ENCODE measurements at regions not wholly inside any gene's neighbourhood (a gene's known extent, or its start where the extent isn't known, plus 50 kb on each side); places are given as distances from the start of the nearest gene placed in this dataset.
A peak's percentile ranks its signal among the peaks of the same experiment; 100 is the strongest.

- H3K36me3 Mint-ChIP-seq (ENCODE audit: low read depth): no peaks in the 10 kb centered on the region
- H3K27me3 Mint-ChIP-seq (ENCODE audit: low read depth): no peaks in the 10 kb centered on the region
- DNase-seq (ENCODE audit: low read depth, low spot score): no peak
- TF ChIP-seq, protein P1, sequence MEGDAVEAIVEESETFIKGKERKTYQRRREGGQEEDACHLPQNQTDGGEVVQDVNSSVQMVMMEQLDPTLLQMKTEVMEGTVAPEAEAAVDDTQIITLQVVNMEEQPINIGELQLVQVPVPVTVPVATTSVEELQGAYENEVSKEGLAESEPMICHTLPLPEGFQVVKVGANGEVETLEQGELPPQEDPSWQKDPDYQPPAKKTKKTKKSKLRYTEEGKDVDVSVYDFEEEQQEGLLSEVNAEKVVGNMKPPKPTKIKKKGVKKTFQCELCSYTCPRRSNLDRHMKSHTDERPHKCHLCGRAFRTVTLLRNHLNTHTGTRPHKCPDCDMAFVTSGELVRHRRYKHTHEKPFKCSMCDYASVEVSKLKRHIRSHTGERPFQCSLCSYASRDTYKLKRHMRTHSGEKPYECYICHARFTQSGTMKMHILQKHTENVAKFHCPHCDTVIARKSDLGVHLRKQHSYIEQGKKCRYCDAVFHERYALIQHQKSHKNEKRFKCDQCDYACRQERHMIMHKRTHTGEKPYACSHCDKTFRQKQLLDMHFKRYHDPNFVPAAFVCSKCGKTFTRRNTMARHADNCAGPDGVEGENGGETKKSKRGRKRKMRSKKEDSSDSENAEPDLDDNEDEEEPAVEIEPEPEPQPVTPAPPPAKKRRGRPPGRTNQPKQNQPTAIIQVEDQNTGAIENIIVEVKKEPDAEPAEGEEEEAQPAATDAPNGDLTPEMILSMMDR (conservative IDR thresholded peaks at IDR 0.05): no peak
- H3K27ac Mint-ChIP-seq (ENCODE audit: unreplicated experiment): no peak overlapping the region
- no peaks in the 10 kb centered on the region for H3K9me3 Mint-ChIP-seq
- H3K4me3 Mint-ChIP-seq: no peak overlapping the region
- H3K4me1 Mint-ChIP-seq: peaks cover 19% of the 10 kb centered on the region
Measured at GRCh38 chr14:51328772-51329353, 88.8 kb downstream of the TMX1 start.

DNA sequence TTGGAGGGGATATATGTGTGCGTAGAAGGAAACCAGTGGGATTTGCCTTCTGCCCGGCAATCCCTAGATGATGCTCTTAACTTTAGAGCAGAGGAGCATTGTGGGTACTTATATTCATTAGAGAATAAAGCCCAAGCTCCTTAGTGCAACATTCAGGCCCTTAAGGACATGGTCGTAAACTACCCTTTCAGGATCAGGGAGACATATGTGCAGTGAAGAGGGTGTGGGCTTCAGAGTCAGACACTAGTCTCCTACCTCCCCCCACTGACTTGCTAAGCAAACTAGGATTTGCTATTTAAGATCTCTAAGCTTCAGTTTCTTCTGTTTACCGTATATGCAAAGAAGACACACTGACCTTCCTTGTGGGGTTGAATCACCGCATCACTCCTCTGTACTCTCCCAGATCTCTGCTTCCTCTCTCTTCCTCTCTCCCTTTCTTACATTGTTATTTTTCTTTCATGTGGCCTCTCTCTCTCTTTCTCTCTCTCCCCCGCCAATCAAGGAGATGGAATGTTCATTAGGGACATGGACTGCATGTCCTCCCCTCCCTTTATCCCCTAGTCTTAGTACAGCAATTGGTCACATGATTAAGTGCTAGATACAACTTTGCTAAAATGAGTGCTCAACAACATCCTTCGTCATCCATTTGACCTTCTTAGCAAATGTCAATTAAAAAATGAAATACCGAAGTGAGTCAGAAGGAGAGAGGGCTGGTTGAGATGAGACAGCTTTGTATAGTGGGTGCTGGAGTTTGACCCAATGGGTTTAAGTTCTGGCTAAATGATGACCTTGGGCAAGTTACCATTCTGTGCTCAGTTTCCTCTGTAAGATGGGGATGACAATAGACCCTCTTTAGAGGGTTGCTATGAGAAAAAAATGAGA lies 91.7 kb downstream of the TMX1 start:
- no peak overlapping the region for H3K4me3 Mint-ChIP-seq
- peaks cover 19% of the 10 kb centered on the region for H3K4me1 Mint-ChIP-seq
- TF ChIP-seq, protein P1 (conservative IDR thresholded peaks at IDR 0.05): no peak
- DNase-seq (ENCODE audit: low read depth, low spot score): no peak
- H3K36me3 Mint-ChIP-seq (ENCODE audit: low read depth): no peaks in the 10 kb centered on the region
- H3K27me3 Mint-ChIP-seq (ENCODE audit: low read depth): no peaks in the 10 kb centered on the region
- H3K27ac Mint-ChIP-seq (ENCODE audit: unreplicated experiment): no peak overlapping the region
- no peaks in the 10 kb centered on the region for H3K9me3 Mint-ChIP-seq

- TF ChIP-seq, protein P1 (conservative IDR thresholded peaks at IDR 0.05): no peak
- H3K36me3 Mint-ChIP-seq (ENCODE audit: low read depth): no peaks in the 10 kb centered on the region
- no peaks in the 10 kb centered on the region for H3K9me3 Mint-ChIP-seq
- H3K4me3 Mint-ChIP-seq: no peak overlapping the region
- peaks cover 8% of the 10 kb centered on the region for H3K4me1 Mint-ChIP-seq
- peak overlapping the region; percentile 64 for H3K27ac Mint-ChIP-seq (ENCODE audit: unreplicated experiment)
- no peaks in the 10 kb centered on the region for H3K27me3 Mint-ChIP-seq (ENCODE audit: low read depth)
- no peak for DNase-seq (ENCODE audit: low read depth, low spot score)
Measured at GRCh38 chr14:51333299-51333698, 93.3 kb downstream of the TMX1 start.

DNA sequence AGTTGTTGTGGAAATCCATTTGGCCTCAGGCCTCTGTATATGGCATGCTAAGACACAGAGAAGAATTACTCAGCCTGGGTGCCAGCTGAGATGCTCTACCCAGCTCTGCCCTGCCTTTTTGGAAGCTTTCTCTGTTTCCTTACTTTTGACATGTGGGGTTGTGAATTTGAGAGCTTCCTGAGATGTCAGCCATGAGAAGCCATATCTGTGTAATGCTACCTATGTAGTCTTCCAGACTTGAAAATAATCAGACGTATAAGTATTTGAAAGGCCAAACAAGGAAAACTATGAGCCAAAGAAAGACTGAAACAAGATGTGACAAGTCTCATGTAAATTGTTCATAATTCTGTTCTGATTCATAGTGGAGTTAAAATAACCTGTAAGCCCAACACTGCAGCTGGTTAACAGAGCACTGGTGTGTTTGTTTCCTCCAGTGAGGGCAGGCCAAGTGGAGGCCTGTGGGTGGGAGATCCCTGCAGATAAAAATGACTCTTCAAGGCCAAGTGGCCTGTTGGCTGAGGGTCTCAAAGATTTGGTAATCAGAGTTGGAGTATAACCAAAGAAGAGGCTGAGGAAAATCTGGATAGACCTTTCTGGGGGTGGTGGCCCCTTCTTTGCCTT lies 94.0 kb downstream of the TMX1 start:
- peaks cover 3% of the 10 kb centered on the region for H3K9me3 Mint-ChIP-seq
- H3K27me3 Mint-ChIP-seq (ENCODE audit: low read depth): no peaks in the 10 kb centered on the region
- H3K4me3 Mint-ChIP-seq: no peak overlapping the region
- DNase-seq (ENCODE audit: low read depth, low spot score): no peak
- H3K36me3 Mint-ChIP-seq (ENCODE audit: low read depth): no peaks in the 10 kb centered on the region
- H3K4me1 Mint-ChIP-seq: peaks cover 5% of the 10 kb centered on the region
- TF ChIP-seq, protein P1 (conservative IDR thresholded peaks at IDR 0.05): no peak
- H3K27ac Mint-ChIP-seq (ENCODE audit: unreplicated experiment): no peak overlapping the region

GRCh38 chr14:51334566-51334965 lies 94.5 kb downstream of the TMX1 start:
- no peaks in the 10 kb centered on the region for H3K27me3 Mint-ChIP-seq (ENCODE audit: low read depth)
- no peaks in the 10 kb centered on the region for H3K36me3 Mint-ChIP-seq (ENCODE audit: low read depth)
- DNase-seq (ENCODE audit: low read depth, low spot score): no peak
- peaks cover 5% of the 10 kb centered on the region for H3K4me1 Mint-ChIP-seq
- H3K9me3 Mint-ChIP-seq: peaks cover 4% of the 10 kb centered on the region
- H3K27ac Mint-ChIP-seq (ENCODE audit: unreplicated experiment): no peak overlapping the region
- TF ChIP-seq, protein P1 (conservative IDR thresholded peaks at IDR 0.05): no peak
- H3K4me3 Mint-ChIP-seq: no peak overlapping the region

All from neural crest cell (in vitro differentiated cells).